ENCODE measurements at regions not wholly inside any gene's neighbourhood (a gene's known extent, or its start where the extent isn't known, plus 50 kb on each side); places are given as distances from the start of the nearest gene placed in this dataset.

DNA sequence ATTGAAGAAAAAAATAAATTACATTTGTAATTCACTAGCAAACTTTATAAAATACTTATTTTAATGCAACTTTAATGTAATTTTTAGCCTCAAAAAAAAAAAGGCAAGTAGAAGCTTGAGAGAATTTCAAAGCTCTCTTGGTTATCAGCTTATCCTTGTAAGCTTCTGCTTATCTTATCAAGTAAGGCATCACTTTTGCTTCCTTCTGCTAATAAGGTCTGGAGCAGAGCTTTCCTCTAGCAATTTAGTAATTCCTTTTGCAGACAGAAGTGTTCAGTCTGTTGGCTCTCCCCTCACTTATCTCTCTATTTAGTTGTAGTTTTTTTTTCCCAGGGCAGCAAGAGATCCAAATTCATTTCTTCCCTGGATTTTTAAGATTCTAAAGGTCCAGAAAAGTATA lies 525.0 kb downstream of the ISL1 start:
- no peak for DNase-seq

GRCh38 chr5:51944500-51945125 lies 561.4 kb downstream of the ISL1 start:
- no peak for DNase-seq

DNA sequence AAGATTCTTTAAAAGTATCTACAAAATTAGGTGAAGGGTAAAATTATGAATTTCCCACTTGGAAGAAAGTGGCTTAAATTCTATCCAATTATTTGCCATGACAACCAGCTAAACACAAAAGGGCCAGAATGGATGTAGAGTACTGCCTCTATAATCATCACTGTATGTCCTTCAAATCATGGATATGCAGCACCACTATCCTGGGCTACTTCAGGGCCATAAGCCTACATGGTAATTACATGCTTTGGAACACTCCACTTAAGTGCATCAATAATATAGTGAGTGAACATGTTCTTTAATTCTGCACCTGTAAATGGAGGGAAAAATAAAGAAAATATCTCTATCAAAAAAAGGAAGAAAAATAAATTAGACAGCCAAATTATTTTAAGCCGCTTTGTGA lies 575.2 kb downstream of the ISL1 start:
- DNase-seq = no peak

DNA sequence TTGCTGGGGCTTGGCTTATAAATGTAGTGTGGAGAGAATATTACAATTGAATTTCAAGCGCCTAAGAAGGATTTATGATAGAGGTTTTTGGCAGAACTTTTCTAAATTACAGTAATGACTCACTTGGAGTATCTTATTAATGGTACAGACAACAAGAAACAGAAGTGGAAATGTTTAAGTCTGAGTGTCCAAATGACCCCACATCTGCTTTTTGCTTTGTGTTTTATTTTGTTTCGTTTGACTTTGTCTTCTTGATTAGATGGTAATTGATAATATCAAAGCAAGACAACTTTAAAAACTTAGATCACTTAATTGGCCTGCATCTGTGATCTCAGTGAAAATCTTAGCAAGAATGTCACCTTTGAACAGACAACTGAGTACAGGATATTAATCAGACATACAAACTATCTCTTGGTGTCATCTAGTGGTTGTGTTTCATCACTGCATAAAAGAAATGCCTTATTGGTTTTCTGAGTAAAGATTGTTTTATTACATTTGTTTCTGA lies 577.4 kb downstream of the ISL1 start:
- DNase-seq = no peak

- DNase-seq = no peak
Observed at GRCh38 chr5:51961154-51961562, 577.9 kb downstream of the ISL1 start.

- no peak for DNase-seq
Observed at GRCh38 chr5:51968756-51969155, 585.5 kb downstream of the ISL1 start.

DNA sequence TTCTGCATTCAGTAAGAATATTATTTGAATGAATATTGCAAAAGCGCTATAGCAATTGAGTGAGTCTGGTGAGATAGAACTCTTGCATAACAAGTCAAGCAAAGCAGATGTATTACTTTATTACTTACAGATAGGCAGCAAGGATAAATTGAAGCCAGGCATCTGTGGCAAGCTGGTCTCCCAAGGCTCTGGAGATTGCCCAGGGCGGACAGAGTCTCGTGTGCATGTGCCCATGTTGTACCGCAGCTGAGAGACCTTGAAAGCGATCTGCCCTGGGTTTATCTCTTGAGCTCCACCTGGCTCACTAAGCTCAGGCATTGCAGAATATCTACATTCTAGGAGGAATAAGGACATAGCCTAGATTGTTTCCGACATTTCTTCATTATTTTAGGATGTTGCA lies 591.6 kb downstream of the ISL1 start:
- DNase-seq = no peak

DNA sequence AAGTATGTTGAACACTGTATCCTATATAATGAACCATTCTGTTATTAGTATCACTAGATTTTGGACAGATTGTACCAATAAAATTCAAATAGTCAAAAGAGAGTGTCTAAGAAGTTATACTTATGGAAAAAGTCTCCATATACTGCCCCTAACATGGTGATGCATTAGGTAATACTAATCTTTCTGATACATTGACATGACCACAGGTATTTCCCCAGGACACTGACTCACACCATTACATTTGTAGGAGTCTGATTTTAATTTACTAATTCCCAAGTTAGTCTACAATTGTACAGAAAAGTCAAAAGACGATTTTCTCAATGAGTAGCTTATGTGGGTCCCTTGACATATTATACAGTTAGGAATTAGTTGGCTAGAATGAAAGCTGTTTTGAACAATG lies 593.8 kb downstream of the ISL1 start:
- DNase-seq = no peak

DNA sequence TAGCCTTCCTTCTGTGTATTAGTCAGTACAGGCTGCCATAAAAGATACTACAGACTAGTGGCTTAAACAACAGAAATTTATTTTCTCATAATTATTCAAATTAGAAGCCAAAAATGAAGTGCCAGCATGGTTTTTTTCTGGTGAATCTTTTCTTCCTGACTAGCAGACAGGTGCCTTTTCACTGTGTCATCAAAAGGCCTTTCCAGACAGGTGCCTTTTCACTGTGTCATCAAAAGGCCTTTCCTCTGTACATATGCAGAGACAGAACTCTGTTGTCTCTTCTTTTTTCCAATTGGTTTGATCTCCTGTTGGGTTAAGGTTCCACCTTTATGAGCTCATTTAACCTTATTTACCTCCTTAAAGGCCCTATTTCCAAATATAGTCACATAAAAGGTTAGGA lies 599.9 kb downstream of the ISL1 start:
- no peak for DNase-seq

DNA sequence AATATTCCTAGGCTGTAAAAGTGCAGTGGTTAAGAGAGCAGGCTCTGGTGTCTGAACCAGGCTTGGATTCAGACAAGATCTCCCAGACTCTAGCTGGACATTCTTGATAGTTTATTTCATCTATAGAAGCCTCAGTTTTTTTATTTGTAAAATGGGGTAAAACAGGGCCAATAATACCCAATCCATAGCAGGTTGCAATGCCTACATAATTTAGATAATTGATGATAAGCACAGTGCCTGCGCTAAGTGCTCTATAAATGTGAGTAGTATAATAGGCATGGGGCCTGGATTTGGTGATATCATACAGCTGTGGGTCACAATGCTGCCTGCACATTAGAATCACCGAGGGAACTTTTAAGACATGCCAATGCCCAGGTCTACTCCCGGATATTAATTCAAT lies 603.5 kb downstream of the ISL1 start:
- DNase-seq = no peak

DNA sequence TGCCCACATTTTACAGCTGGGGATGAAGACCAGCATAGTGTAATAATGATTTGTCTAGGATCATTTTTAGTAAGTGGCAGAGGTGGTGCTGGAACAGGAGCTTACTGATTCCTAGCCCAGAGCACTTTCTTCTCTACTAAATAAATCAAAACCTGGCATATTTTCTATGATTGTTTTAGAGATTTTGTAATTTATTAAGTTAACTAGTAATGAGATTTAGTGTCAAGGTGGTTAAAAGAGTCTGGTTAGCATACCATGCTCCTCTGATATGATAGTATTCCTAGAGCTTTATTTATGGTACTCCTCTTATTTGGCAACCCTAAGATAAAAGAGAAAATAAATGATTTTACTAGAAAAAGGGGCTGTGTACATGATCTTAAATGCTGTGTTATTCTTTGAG lies 604.0 kb downstream of the ISL1 start:
- DNase-seq = no peak

- DNase-seq = no peak
Observed at GRCh38 chr5:51987669-51988209, 604.5 kb downstream of the ISL1 start.

DNA sequence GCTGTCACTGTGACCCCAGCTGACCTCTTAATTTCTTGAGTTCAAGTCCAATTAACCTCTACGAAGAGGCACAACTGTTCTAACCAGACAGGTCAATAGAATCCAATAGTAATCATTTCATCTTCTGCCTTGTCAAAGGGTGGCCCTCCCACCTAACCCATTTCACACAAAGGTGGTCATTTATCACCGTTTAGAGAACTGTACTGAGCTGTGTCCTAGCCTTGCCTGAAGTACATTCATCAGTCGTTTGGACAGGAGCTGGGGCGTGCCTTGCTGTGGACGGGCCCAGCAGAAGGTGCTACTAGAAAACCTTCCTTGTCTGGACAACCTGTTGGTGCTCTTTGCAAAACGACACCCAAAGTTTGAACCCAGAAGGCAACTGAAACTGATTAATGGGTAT lies 605.4 kb downstream of the ISL1 start:
- no peak for DNase-seq

DNA sequence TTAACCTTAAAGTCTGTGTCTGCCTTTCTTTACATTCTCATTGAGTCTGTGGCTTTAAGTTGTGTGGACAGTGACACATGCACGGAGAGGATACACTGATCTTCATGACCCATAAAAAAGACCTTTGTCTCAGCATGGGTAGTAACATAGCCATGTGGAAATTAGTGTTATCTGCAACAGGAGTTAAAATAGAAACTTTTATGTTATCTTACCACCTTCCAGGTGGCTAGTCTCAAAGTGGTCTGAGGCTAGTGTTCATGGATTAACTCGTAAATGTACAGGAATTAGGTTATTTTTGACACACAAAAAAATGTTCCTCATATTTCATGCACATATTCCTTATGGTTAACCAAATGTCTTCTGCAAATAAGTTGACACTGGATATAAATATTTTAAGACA lies 607.0 kb downstream of the ISL1 start:
- DNase-seq = no peak

DNA sequence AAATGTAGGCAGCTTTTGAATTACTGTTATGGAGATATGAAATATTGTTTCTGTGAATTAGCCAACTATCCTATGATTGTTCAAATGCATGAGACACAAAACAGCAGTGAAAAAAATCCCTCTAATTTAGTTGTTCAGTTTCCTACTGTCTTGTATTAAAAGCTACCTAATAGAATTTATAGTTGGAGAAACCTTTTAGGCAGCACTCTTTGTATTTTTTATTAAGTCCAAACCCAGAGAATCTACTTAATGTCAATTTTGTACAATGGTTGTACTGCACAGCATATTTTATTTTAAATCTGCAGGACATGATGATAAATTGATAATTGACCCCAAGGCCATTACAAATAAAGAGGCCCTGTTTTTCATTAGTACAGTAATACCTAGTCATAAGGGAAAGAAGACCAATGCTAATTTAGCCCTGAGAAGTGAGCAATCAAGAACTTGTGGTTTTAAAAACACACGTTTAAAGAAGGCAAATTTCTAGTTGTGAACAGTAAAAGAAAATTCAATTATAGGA lies 607.5 kb downstream of the ISL1 start:
- DNase-seq = no peak

GRCh38 chr5:51991940-51992339 lies 608.7 kb downstream of the ISL1 start:
- DNase-seq = no peak

- DNase-seq = no peak
Observed at GRCh38 chr5:51995773-51996306, 612.6 kb downstream of the ISL1 start.

DNA sequence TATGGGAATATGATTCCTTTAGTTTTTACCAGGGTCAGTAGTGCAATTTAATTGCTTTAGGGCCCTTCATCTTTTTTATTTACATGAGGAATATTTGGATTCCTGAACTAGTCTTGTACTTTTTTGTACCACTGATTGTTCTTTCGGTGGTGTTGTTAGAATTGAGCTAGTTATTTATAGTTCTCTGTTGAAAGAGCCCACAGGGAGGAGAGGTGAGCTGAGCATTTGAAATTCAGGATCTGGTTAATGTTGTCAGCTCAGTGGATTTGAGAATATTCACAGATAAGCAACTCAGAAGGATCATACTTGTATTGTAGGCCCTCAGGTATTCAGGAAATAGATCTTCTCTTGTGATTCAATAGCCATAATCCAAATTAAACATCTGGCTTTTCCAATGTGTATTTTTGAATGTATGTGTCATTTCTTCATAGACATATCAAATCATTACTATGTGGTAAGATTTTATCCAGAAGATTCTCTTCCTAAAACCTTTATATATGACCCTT lies 613.2 kb downstream of the ISL1 start:
- DNase-seq = no peak

DNA sequence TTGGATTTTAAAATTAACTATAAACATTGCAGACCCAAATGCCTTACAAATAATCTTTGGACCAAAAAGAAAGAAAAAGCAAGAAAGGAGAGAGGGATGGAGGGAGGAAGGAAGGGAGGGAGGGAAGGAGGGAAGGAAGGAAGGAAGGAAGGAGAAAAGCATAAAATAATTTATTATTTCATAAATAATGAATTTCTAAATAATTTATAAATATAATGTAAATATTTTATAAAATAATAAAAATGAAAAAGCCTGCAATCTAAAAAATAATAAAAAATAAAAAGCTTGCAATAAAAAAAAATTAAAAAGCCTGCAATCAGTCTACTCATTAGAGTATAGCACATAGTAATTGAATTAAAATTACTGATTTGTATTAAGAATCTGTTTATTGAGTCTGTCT lies 614.3 kb downstream of the ISL1 start:
- no peak for DNase-seq

GRCh38 chr5:51997949-51998348 lies 614.7 kb downstream of the ISL1 start:
- no peak for DNase-seq

DNA sequence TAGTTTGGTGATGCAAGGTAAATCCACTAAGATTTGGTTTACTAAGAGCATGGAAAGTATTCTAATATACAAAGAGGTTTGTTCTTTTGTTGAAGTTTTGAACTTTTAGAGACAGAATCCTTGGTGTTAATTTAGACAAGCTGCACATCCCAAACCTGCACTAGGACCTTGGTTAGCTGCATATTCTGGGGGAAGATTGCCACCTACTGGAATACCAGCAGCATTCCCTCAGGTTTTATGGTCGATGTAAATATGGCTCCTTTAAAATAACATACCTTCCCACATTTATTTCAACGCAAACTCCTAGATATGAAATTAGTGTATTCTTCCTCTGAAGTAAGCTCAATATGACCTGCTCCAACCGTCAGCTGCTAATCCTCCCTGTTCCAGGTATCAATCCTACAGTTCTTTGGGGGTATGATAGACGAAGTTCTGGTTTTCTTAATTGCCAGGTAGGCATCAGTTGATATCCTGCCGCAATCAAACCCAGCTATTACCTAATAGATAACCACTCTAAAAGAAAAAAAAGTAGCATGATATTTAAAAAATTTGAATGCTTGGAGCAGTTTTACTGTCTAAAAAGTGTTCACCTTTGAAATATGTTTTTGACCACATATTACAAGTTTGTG lies 624.1 kb downstream of the ISL1 start:
- DNase-seq = peak; percentile 22

- DNase-seq = no peak
Observed at GRCh38 chr5:52010454-52010853, 627.2 kb downstream of the ISL1 start.

GRCh38 chr5:52013523-52013922 lies 630.3 kb downstream of the ISL1 start:
- DNase-seq = no peak

Data from renal pelvis (tissue), 1 donor.